ENCODE measurements at regions not wholly inside any gene's neighbourhood (a gene's known extent, or its start where the extent isn't known, plus 50 kb on each side); places are given as distances from the start of the nearest gene placed in this dataset.
A peak's percentile ranks its signal among the peaks of the same experiment; 100 is the strongest.

DNA sequence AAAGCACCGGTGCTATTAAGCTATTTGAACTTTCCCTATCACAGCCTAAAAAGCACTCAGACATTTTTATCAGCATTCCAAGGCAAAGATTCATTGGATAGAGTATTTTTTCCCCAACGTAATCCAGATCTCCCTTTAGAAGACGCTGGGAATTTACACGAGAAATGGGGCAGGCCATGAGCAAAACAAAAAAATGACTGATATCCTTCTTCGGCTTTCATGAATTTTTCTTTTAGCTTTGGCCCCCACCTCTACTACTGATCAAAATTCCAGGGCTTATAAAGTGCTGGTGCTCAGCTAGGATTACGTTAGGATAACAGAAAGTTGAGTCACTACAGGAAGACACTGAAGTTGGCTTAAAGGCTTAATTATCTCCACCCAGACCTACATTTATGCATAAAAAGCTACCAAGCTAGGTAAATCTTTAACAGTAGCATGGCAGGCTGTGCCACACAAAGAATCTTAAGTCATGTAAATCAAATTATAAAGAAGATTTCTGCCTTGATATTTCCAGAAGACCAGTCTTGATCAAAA, 418.5 kb upstream of the BTBD3 start:
- no peak overlapping the region for H3K4me3 ChIP-seq (ENCODE audit: extremely low read depth in 1 of 4, insufficient read depth in 2 of 4, low read depth in 3 of 4, low read length in 4 of 4)
- H3K56ac ChIP-seq (replicated peaks; ENCODE audit: insufficient read length, low read depth, low read length): no peak overlapping the region
- H3K4me1 ChIP-seq (replicated peaks in 1 of 4; ENCODE audit: control insufficient read depth in 3 of 4, insufficient read depth in 4 of 4, low read length in 3 of 4): peaks cover 0 to 3% (median 0%) of the 10 kb centered on the region in 4 experiments; a peak in 1 of 7 replicates
- no peak for FAIRE-seq
- 0 out of 2 replicates have a peak overlapping the region, but pooled peaks have one; percentile 12 for H3K18ac ChIP-seq (ENCODE audit: extremely low read depth, low read length)
- H3K79me1 ChIP-seq (ENCODE audit: low read depth, low read length): no peaks in the 10 kb centered on the region
- POLR2A ChIA-PET (ENCODE audit: partially characterized antibody): no interaction called here
- CTCF ChIA-PET (ENCODE audit: partially characterized antibody): interaction anchor here (1.1 to 1.6 kb wide), 3 partner anchors 18 to 295 kb away, joined by 3 to 5 read pairs (median 3); no protein-coding TSS in a partner anchor
- H3K4ac ChIP-seq (replicated peaks; ENCODE audit: insufficient read length, low read depth, low read length): no peak overlapping the region
- H2AK5ac ChIP-seq (ENCODE audit: low read depth, low read length): no peak overlapping the region
- DNase-seq (ENCODE audit: low read depth in 1 of 2, low spot score in 2 of 2): no peak
- H4K8ac ChIP-seq (ENCODE audit: extremely low read depth, insufficient read depth, low read length): no peak overlapping the region
- H3K23me2 ChIP-seq (ENCODE audit: low read depth, low read length): no peaks in the 10 kb centered on the region
- H3K9me3 ChIP-seq (ENCODE audit: insufficient read depth in 2 of 2, low read depth in 1 of 2, low read length in 1 of 2): no peaks in the 10 kb centered on the region
- H3K14ac ChIP-seq (ENCODE audit: insufficient read length): no peak overlapping the region
- H2BK5ac ChIP-seq (ENCODE audit: low read depth, low read length): no peak overlapping the region
- H4K20me1 ChIP-seq (replicated peaks in 1 of 2; ENCODE audit: control insufficient read depth in 1 of 2, insufficient read depth in 2 of 2, low read length in 2 of 2): no peaks in the 10 kb centered on the region
- H2BK15ac ChIP-seq (ENCODE audit: low read length): no peak overlapping the region; the same call in 1 of the 2 replicates
- no peak overlapping the region for H4K5ac ChIP-seq (ENCODE audit: insufficient read length, low read depth, low read length)
- peak overlapping the region; percentile 19; the same call in 1 of the 2 replicates for H2BK20ac ChIP-seq (ENCODE audit: low read length)
- peak overlapping the region; percentile 61; the same call in 1 of the 2 replicates for H2BK12ac ChIP-seq (ENCODE audit: low read depth, low read length)
- H4K91ac ChIP-seq (replicated peaks; ENCODE audit: insufficient read length, low read length): no peak overlapping the region
- H2BK120ac ChIP-seq (replicated peaks; ENCODE audit: low read depth, low read length): no peak overlapping the region
- no peak overlapping the region for H3K9ac ChIP-seq (replicated peaks in 1 of 4; ENCODE audit: extremely low read depth in 1 of 4, low read depth in 3 of 4, low read length in 3 of 4)
- WGBS, 2 experiments (ENCODE audit: extremely low coverage in 1 of 2, insufficient coverage in 1 of 2, insufficient read length in 1 of 2, insufficient replicate concordance in 2 of 2, low coverage in 1 of 2, low lambda C conversion rate in 2 of 2, missing lambda C conversion rate in 1 of 2): 87% methylated on average over 6 of the region's 6 CpGs; no CpG with 5 or more reads in 1 of the 2 experiments
- H3K36me3 ChIP-seq (ENCODE audit: control insufficient read depth in 2 of 4, insufficient read depth in 4 of 4, low read length in 3 of 4): no peaks in the 10 kb centered on the region
- no peak overlapping the region for H3K27ac ChIP-seq (ENCODE audit: low read depth, low read length)
- no peak overlapping the region for H3K23ac ChIP-seq (ENCODE audit: insufficient read length)
- H3K79me2 ChIP-seq (ENCODE audit: control insufficient read depth in 1 of 2, insufficient read depth in 2 of 2, low read length in 2 of 2): no peaks in the 10 kb centered on the region
- H2AFZ ChIP-seq (ENCODE audit: low read length): no peak overlapping the region
- H3K27me3 ChIP-seq (replicated peaks in 1 of 4; ENCODE audit: control insufficient read depth in 3 of 4, extremely low read depth in 1 of 4, insufficient read depth in 3 of 4, low read length in 3 of 4): no peaks in the 10 kb centered on the region
- TF ChIP-seq SP4 (IDR thresholded peaks at IDR 0.05; ENCODE audit: low read length): no peak
- TF ChIP-seq SIRT6 (IDR thresholded peaks at IDR 0.05; ENCODE audit: low read length): no peak
- TF ChIP-seq TAF7 (optimal IDR thresholded peaks at IDR 0.05; ENCODE audit: borderline replicate concordance, low read depth, low read length): no peak
- no peak for TF ChIP-seq SRF (IDR thresholded peaks at IDR 0.05; ENCODE audit: low read depth, low read length)
- no peak for TF ChIP-seq RBBP5 (IDR thresholded peaks at IDR 0.05; ENCODE audit: borderline replicate concordance, low read depth, low read length)
- no peak for TF ChIP-seq CBX8 (IDR thresholded peaks at IDR 0.05; ENCODE audit: borderline replicate concordance, low read depth, low read length)
- TF ChIP-seq EGR1 (IDR thresholded peaks at IDR 0.05; ENCODE audit: borderline replicate concordance, low read depth, low read length): no peak
- TF ChIP-seq NANOG (IDR thresholded peaks at IDR 0.05; ENCODE audit: insufficient read depth, low read depth, low read length, poor library complexity, severe bottlenecking): no peak
- no peak for TF ChIP-seq SAP30 (IDR thresholded peaks at IDR 0.05; ENCODE audit: insufficient read depth, insufficient replicate concordance, low read length)
- H3K4me2 ChIP-seq (ENCODE audit: insufficient read depth in 1 of 2, low read depth in 2 of 2, low read length in 2 of 2): no peak overlapping the region

Measured in H1 (cell line).